ENCODE measurements at regions not wholly inside any gene's neighbourhood (a gene's known extent, or its start where the extent isn't known, plus 50 kb on each side); places are given as distances from the start of the nearest gene placed in this dataset.

DNA sequence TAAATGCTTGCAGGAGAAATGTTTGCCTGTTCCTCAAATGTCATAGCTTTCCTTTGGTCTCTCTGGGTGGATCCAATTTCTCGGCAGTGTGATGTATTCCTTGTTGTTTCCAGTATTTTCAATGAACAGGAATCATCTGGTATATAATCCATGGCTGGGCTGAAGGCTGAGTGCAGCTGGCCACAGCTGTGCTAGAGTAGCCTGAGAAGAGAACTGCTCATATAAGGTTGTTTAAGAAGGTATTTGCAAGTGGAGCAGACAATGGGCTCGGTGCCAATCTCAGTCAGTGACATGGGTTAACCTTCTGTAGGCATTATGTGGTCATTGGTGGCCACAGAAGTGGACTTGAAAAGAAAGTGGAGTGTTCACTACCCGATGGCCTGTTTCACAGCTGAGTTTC is 390.3 kb downstream of the SPRY1 start:
- TF ChIP-seq, protein P1, sequence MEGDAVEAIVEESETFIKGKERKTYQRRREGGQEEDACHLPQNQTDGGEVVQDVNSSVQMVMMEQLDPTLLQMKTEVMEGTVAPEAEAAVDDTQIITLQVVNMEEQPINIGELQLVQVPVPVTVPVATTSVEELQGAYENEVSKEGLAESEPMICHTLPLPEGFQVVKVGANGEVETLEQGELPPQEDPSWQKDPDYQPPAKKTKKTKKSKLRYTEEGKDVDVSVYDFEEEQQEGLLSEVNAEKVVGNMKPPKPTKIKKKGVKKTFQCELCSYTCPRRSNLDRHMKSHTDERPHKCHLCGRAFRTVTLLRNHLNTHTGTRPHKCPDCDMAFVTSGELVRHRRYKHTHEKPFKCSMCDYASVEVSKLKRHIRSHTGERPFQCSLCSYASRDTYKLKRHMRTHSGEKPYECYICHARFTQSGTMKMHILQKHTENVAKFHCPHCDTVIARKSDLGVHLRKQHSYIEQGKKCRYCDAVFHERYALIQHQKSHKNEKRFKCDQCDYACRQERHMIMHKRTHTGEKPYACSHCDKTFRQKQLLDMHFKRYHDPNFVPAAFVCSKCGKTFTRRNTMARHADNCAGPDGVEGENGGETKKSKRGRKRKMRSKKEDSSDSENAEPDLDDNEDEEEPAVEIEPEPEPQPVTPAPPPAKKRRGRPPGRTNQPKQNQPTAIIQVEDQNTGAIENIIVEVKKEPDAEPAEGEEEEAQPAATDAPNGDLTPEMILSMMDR (IDR thresholded peaks at IDR 0.05 in 8 of 11, conservative IDR thresholded peaks at IDR 0.05 in 3 of 11) = no peak
- no peak for TF ChIP-seq POLR2AphosphoS5 (IDR thresholded peaks at IDR 0.05)
